ENCODE measurements at regions not wholly inside any gene's neighbourhood (a gene's known extent, or its start where the extent isn't known, plus 50 kb on each side); places are given as distances from the start of the nearest gene placed in this dataset.

GRCh38 chr21:38897532-38898421 is 92.0 kb downstream of the ETS2 start:
- intact Hi-C loops (cut with micrococcal nuclease; ENCODE audit: unreplicated experiment) (no loop called here), in situ Hi-C loops (cut with HindIII; ENCODE audit: low pct_unique_long_range_greater_than_20kb, low sequenced_read_pairs) (no loop called here)
- Histone ChIP-seq H3K36me3 (ENCODE audit: control insufficient read depth, insufficient read depth, low read length) (no peaks in the 10 kb centered on the region), H3K9me3 (ENCODE audit: control insufficient read depth, insufficient read depth, low read depth, low read length) (no peaks in the 10 kb centered on the region), H3K4me1 (ENCODE audit: control insufficient read depth, insufficient read depth, low read length) (no peaks in the 10 kb centered on the region), H3K27me3 (ENCODE audit: control insufficient read depth, insufficient read depth, low read length) (no peaks in the 10 kb centered on the region), H3K27ac (ENCODE audit: low read length) (no peak overlapping the region), H3K4me3 (ENCODE audit: low read depth in 2 of 2, low read length in 2 of 2) (no peak overlapping the region)
- ChIA-PET POLR2A (no interaction called here), CTCF (no interaction called here)
- DNase-seq (ENCODE audit: low read depth, low spot score) = no peak
- TF ChIP-seq SIN3A (IDR thresholded peaks at IDR 0.05; ENCODE audit: borderline replicate concordance, insufficient read depth, low read depth, low read length) = no peak
- no peak for TF ChIP-seq REST (IDR thresholded peaks at IDR 0.05; ENCODE audit: insufficient read depth in 1 of 2, low read depth in 2 of 2, low read length in 1 of 2)
- TF ChIP-seq POLR2AphosphoS5 (IDR thresholded peaks at IDR 0.05; ENCODE audit: low read depth, low read length) = no peak
- TF ChIP-seq CTCF (IDR thresholded peaks at IDR 0.05) = no peak
- no peak for TF ChIP-seq TCF7L2 (IDR thresholded peaks at IDR 0.05; ENCODE audit: low read depth, low read length)
- no TSS peak for BruUV-seq (replicated peaks)
- no peak for ATAC-seq

- ChIA-PET CTCF (no interaction called here), POLR2A (no interaction called here)
- BruUV-seq (replicated peaks) = no TSS peak
- in situ Hi-C loops (cut with HindIII; ENCODE audit: low pct_unique_long_range_greater_than_20kb, low sequenced_read_pairs) (no loop called here), intact Hi-C loops (cut with micrococcal nuclease; ENCODE audit: unreplicated experiment) (no loop called here)
- ATAC-seq (no peak), DNase-seq (ENCODE audit: low read depth, low spot score) (no peak)
- Histone ChIP-seq H3K4me3 (ENCODE audit: low read depth in 2 of 2, low read length in 2 of 2) (no peak overlapping the region), H3K9me3 (ENCODE audit: control insufficient read depth, insufficient read depth, low read depth, low read length) (no peaks in the 10 kb centered on the region), H3K27ac (ENCODE audit: low read length) (no peak overlapping the region), H3K27me3 (ENCODE audit: control insufficient read depth, insufficient read depth, low read length) (no peaks in the 10 kb centered on the region), H3K36me3 (ENCODE audit: control insufficient read depth, insufficient read depth, low read length) (no peaks in the 10 kb centered on the region), H3K4me1 (ENCODE audit: control insufficient read depth, insufficient read depth, low read length) (no peaks in the 10 kb centered on the region)
- TF ChIP-seq POLR2AphosphoS5 (IDR thresholded peaks at IDR 0.05; ENCODE audit: low read depth, low read length) = no peak
- TF ChIP-seq TCF7L2 (IDR thresholded peaks at IDR 0.05; ENCODE audit: low read depth, low read length) = no peak
- TF ChIP-seq SIN3A (IDR thresholded peaks at IDR 0.05; ENCODE audit: borderline replicate concordance, insufficient read depth, low read depth, low read length) = no peak
- TF ChIP-seq CTCF (IDR thresholded peaks at IDR 0.05) = no peak
- TF ChIP-seq REST (IDR thresholded peaks at IDR 0.05; ENCODE audit: insufficient read depth in 1 of 2, low read depth in 2 of 2, low read length in 1 of 2) = no peak
These were observed 89.2 kb downstream of the ETS2 start for GRCh38 chr21:38894899-38895298.
